ENCODE measurements at regions not wholly inside any gene's neighbourhood (a gene's known extent, or its start where the extent isn't known, plus 50 kb on each side); places are given as distances from the start of the nearest gene placed in this dataset.

DNA sequence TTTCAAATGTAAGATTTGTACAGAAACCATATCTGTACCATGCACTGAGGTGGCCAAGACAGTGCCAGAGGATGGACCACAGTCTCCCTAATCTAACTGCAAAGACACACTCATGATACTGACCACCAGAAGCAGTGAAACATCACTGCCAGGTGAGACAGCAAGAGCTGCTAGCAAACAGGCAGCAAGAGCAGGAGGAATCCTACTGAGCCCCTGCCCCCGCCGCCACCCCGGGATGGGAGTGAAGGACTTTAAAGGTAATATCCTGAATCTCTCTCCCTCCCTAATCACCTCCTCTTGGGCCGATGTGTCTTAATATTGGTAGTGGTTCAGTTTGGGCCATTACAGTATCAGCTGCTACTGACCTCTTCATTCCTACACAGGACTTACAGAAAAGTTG is 144.3 kb downstream of the XPNPEP1 start:
- TF ChIP-seq, protein P1, sequence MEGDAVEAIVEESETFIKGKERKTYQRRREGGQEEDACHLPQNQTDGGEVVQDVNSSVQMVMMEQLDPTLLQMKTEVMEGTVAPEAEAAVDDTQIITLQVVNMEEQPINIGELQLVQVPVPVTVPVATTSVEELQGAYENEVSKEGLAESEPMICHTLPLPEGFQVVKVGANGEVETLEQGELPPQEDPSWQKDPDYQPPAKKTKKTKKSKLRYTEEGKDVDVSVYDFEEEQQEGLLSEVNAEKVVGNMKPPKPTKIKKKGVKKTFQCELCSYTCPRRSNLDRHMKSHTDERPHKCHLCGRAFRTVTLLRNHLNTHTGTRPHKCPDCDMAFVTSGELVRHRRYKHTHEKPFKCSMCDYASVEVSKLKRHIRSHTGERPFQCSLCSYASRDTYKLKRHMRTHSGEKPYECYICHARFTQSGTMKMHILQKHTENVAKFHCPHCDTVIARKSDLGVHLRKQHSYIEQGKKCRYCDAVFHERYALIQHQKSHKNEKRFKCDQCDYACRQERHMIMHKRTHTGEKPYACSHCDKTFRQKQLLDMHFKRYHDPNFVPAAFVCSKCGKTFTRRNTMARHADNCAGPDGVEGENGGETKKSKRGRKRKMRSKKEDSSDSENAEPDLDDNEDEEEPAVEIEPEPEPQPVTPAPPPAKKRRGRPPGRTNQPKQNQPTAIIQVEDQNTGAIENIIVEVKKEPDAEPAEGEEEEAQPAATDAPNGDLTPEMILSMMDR (IDR thresholded peaks at IDR 0.05; ENCODE audit: poor library complexity, severe bottlenecking) = no peak
- TF ChIP-seq TAF1 (IDR thresholded peaks at IDR 0.05; ENCODE audit: low read depth) = no peak
